Motor neuron (in vitro differentiated cells): ENCODE measurements at regions not wholly inside any gene's neighbourhood (a gene's known extent, or its start where the extent isn't known, plus 50 kb on each side); places are given as distances from the start of the nearest gene placed in this dataset.
"Not testable (repeated sequence)": the region's sequence is repeated elsewhere in the genome, so short reads cannot be mapped to it uniquely, and the experiment has no call there.

Source experiments
- ATAC-seq, 8 experiments: fragments of 200-7000 bp; cut with Tn5 transposase; replicated peaks in 6 of 8; 2 replicates each; pipeline ENCODE4 v1.8.0; 2021; ENCODE audit warnings: mild to moderate bottlenecking in 8 of 8, moderate library complexity in 8 of 8
- H3K27ac ChIP-seq, 2 donors: fragments of 250-450 bp; sonication (Bioruptor Pico); 2 replicates each; pipeline ENCODE4 v1.9.0; 2021; ENCODE audit warnings: antibody characterized with exemption in 2 of 2, mild to moderate bottlenecking in 2 of 2, moderate library complexity in 1 of 2
- H3K4me1 ChIP-seq, 2 donors: fragments of 250-450 bp; sonication (Bioruptor Pico); replicated peaks in 1 of 2; 2 replicates each; pipeline ENCODE4 v1.6.1; 2021; ENCODE audit warnings: antibody characterized with exemption in 2 of 2, mild to moderate bottlenecking in 2 of 2, moderate library complexity in 1 of 2
- H3K4me3 ChIP-seq, 5 donors: fragments of 250-450 bp; sonication (Bioruptor Pico); 2 replicates each; pipeline ENCODE4 v1.9.0; 2021; ENCODE audit warnings: antibody characterized with exemption in 5 of 5, mild to moderate bottlenecking in 5 of 5, moderate library complexity in 4 of 5
- WGBS, 10 experiments: fragments of 450-650 bp; shearing (Covaris generic); methylation state at CpG; one replicate each; pipeline ENCODE4 v1.0.0; 2022; 5-methylcytosine and 5-hydroxymethylcytosine counted together
- in situ Hi-C, 9 experiments: fragments of 400-800 bp; cut with MboI; loops; one replicate each; pipeline ENCODE4 v1.15.0; 2021; ENCODE audit warnings: low sequenced_read_pairs in 9 of 9, low pct_unique_long_range_greater_than_20kb in 2 of 9; ENCODE audit not compliant: unreplicated experiment in 9 of 9

- H3K4me3 ChIP-seq, result no peak overlapping the region
- ATAC-seq, result no peak
- H3K4me1 ChIP-seq, result no peaks in the 10 kb centered on the region
- no peak overlapping the region for H3K27ac ChIP-seq
- WGBS, 10 experiments, result 40 to 82% (median 65%) methylated on average over 1 to 7 of the region's 7 CpGs; no CpG with 5 or more reads in 4 of the 10 experiments
- in situ Hi-C loops, result no loop called here
Observed at GRCh38 chr1:55522353-55522903, 307.3 kb upstream of the USP24 start.

- Histone ChIP-seq H3K27ac (no peak overlapping the region), H3K4me3 (no peak overlapping the region), H3K4me1 (no peaks in the 10 kb centered on the region)
- WGBS, 10 experiments, result 60 to 100% (median 100%) methylated on average over 1 to 2 of the region's 2 CpGs; no CpG with 5 or more reads in 3 of the 10 experiments
- in situ Hi-C loops, result no loop called here
- no peak for ATAC-seq
Observed at GRCh38 chr1:55520861-55521260, 305.7 kb upstream of the USP24 start.

- in situ Hi-C loops, result no loop called here
Observed at GRCh38 chr1:55519937-55520683, 304.9 kb upstream of the USP24 start.

GRCh38 chr1:55519276-55519675, 304.1 kb upstream of the USP24 start:
- no peak overlapping the region for H3K4me3 ChIP-seq
- no peak overlapping the region for H3K27ac ChIP-seq
- WGBS, 10 experiments, result 25 to 100% (median 74%) methylated on average over 1 of the region's 1 CpG; no CpG with 5 or more reads in 4 of the 10 experiments
- in situ Hi-C loops, result no loop called here
- no peaks in the 10 kb centered on the region for H3K4me1 ChIP-seq
- no peak for ATAC-seq

More at GRCh38 chr1:55519937-55520683, 304.9 kb upstream of the USP24 start:
- Histone ChIP-seq H3K4me1 (no peaks in the 10 kb centered on the region), H3K4me3 (no peak overlapping the region), H3K27ac (no peak overlapping the region)
- ATAC-seq, result peak in 2 of 8 experiments; percentile 29 to 40
- WGBS, 10 experiments, result 35 to 90% (median 80%) methylated on average over 1 to 6 of the region's 6 CpGs; no CpG with 5 or more reads in 1 of the 10 experiments

GRCh38 chr1:55517036-55517435, 301.9 kb upstream of the USP24 start:
- ATAC-seq, result no peak
- no peak overlapping the region for H3K27ac ChIP-seq
- H3K4me3 ChIP-seq, result no peak overlapping the region
- in situ Hi-C loops, result no loop called here
- H3K4me1 ChIP-seq, result no peaks in the 10 kb centered on the region
- WGBS, 10 experiments, result 72 to 100% (median 95%) methylated on average over 1 to 5 of the region's 5 CpGs; no CpG with 5 or more reads in 1 of the 10 experiments

- H3K4me3 ChIP-seq, ATAC-seq, H3K27ac ChIP-seq, H3K4me1 ChIP-seq, in situ Hi-C loops: not testable (repeated sequence)
- WGBS, 10 experiments, result 0 to 63% (median 51%) methylated on average over 1 to 4 of the region's 4 CpGs; no CpG with 5 or more reads in 4 of the 10 experiments
Observed at GRCh38 chr1:55514571-55514970, 299.4 kb upstream of the USP24 start.

- WGBS, 10 experiments, result 83 to 100% (median 97%) methylated on average over 1 to 2 of the region's 2 CpGs; no CpG with 5 or more reads in 2 of the 10 experiments
- in situ Hi-C loops, result no loop called here
- no peak for ATAC-seq
- no peak overlapping the region for H3K27ac ChIP-seq
- H3K4me1 ChIP-seq, result no peaks in the 10 kb centered on the region
- no peak overlapping the region for H3K4me3 ChIP-seq
Observed at GRCh38 chr1:55512466-55512865, 297.3 kb upstream of the USP24 start.

GRCh38 chr1:55507578-55507931, 292.4 kb upstream of the USP24 start:
- in situ Hi-C loops, result no loop called here
- Histone ChIP-seq H3K4me1 (no peaks in the 10 kb centered on the region), H3K27ac (no peak overlapping the region), H3K4me3 (no peak overlapping the region)
- peak in 3 of 8 experiments; percentile 10 to 50 (median 25) for ATAC-seq
- 80 to 100% (median 100%) methylated on average over 1 to 2 of the region's 2 CpGs; no CpG with 5 or more reads in 3 of the 10 experiments for WGBS, 10 experiments

GRCh38 chr1:55506740-55507577, 291.8 kb upstream of the USP24 start:
- Histone ChIP-seq H3K4me3 (no peak overlapping the region), H3K27ac (no peak overlapping the region), H3K4me1 (no peaks in the 10 kb centered on the region)
- ATAC-seq, result peak in 3 of 8 experiments; percentile 82 to 90 (median 89)
- 0 to 100% (median 79%) methylated on average over 1 to 5 of the region's 6 CpGs for WGBS, 10 experiments
- in situ Hi-C loops, result no loop called here

GRCh38 chr1:55505326-55505725, 290.2 kb upstream of the USP24 start:
- no peaks in the 10 kb centered on the region for H3K4me1 ChIP-seq
- in situ Hi-C loops, result no loop called here
- no peak for ATAC-seq
- no peak overlapping the region for H3K4me3 ChIP-seq
- H3K27ac ChIP-seq, result no peak overlapping the region

GRCh38 chr1:55504306-55504731, 289.2 kb upstream of the USP24 start:
- in situ Hi-C loops, result no loop called here
- no peak for ATAC-seq

GRCh38 chr1:55503663-55504305, 288.6 kb upstream of the USP24 start:
- no peak overlapping the region for H3K4me3 ChIP-seq
- in situ Hi-C loops, result no loop called here
- no peak overlapping the region for H3K27ac ChIP-seq
- no peaks in the 10 kb centered on the region for H3K4me1 ChIP-seq
- WGBS, 10 experiments, result 8 to 91% (median 71%) methylated on average over 2 of the region's 2 CpGs; no CpG with 5 or more reads in 3 of the 10 experiments
- ATAC-seq, result no peak

More at GRCh38 chr1:55504306-55504731, 289.2 kb upstream of the USP24 start:
- Histone ChIP-seq H3K27ac (no peak overlapping the region), H3K4me1 (no peaks in the 10 kb centered on the region), H3K4me3 (no peak overlapping the region)
- WGBS, 10 experiments, result 33 to 100% (median 85%) methylated on average over 1 to 4 of the region's 4 CpGs; no CpG with 5 or more reads in 1 of the 10 experiments

GRCh38 chr1:55500601-55501000, 285.4 kb upstream of the USP24 start:
- Histone ChIP-seq H3K4me3 (no peak overlapping the region), H3K4me1 (no peaks in the 10 kb centered on the region), H3K27ac (no peak overlapping the region)
- in situ Hi-C loops, result no loop called here
- ATAC-seq, result no peak
- 77 to 100% (median 98%) methylated on average over 3 to 6 of the region's 6 CpGs; no CpG with 5 or more reads in 4 of the 10 experiments for WGBS, 10 experiments
